ENCODE measurements at regions not wholly inside any gene's neighbourhood (a gene's known extent, or its start where the extent isn't known, plus 50 kb on each side); places are given as distances from the start of the nearest gene placed in this dataset.

- H3K27ac ChIP-seq = no peak overlapping the region
- TF ChIP-seq, protein P1, sequence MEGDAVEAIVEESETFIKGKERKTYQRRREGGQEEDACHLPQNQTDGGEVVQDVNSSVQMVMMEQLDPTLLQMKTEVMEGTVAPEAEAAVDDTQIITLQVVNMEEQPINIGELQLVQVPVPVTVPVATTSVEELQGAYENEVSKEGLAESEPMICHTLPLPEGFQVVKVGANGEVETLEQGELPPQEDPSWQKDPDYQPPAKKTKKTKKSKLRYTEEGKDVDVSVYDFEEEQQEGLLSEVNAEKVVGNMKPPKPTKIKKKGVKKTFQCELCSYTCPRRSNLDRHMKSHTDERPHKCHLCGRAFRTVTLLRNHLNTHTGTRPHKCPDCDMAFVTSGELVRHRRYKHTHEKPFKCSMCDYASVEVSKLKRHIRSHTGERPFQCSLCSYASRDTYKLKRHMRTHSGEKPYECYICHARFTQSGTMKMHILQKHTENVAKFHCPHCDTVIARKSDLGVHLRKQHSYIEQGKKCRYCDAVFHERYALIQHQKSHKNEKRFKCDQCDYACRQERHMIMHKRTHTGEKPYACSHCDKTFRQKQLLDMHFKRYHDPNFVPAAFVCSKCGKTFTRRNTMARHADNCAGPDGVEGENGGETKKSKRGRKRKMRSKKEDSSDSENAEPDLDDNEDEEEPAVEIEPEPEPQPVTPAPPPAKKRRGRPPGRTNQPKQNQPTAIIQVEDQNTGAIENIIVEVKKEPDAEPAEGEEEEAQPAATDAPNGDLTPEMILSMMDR (conservative IDR thresholded peaks at IDR 0.05) = no peak
These were observed 249.2 kb downstream of the ETNK1 start for GRCh38 chr12:22874151-22874550.

DNA sequence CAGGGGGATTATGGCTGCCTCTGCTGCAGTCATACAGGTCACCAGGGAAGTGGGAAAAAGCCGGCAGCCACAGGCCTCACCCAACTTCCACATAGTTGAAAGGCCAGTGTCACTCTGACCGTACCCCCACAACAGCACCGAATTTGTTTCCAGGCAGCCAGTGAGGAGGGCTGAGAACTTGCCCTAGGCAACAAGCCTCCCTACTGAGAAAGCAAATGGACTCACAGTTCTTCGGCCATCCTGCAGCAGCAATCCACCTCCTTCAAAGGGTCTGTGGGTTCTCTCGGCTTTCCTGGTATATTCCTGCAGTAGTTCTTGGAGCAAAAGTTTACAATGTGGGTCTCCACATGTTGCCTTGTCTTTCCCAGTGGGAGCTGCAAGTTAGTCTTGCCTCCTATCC, 251.3 kb downstream of the ETNK1 start:
- H3K27ac ChIP-seq = no peak overlapping the region
- TF ChIP-seq, protein P1 (conservative IDR thresholded peaks at IDR 0.05) = no peak

DNA sequence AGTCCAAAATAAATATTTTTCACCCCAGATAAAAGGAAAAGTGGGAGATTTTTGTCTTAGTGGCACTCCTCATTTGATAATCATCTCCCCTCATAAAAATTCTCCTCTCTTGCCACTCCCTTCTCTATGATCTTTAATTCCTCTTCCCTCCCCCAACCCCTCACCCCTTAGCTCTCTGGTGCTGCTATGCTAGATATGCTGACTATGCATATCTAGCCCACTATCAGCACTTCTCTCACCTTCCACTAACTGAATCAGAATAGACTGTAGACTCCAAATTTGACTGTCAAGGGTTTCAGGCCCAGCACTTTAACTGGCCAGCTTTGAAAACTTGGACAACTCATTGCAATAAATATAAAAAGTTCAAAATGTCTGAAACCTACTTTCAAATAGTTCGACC, 254.2 kb downstream of the ETNK1 start:
- TF ChIP-seq, protein P1 (conservative IDR thresholded peaks at IDR 0.05) = no peak
- H3K27ac ChIP-seq = no peak overlapping the region

DNA sequence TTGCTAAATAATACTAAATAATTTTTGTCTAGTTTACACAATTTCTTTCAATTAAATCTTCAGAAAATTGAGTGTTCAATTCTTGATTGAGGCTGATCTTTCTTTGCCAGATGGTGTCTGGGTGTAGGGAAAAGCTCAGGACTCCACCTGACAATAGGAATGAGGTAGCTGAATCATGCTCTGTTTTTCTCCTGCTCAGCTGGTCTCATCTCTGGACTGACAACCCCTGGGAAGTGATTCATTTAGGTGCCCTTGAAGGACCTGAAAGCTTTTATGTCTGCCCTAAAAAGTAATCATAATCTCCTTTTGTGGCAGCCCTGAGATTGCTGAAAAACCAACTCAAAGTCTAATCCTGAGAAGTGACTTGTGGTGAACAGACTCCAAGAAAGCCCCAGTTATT, 255.4 kb downstream of the ETNK1 start:
- H3K27ac ChIP-seq = no peak overlapping the region
- TF ChIP-seq, protein P1 (conservative IDR thresholded peaks at IDR 0.05) = no peak

DNA sequence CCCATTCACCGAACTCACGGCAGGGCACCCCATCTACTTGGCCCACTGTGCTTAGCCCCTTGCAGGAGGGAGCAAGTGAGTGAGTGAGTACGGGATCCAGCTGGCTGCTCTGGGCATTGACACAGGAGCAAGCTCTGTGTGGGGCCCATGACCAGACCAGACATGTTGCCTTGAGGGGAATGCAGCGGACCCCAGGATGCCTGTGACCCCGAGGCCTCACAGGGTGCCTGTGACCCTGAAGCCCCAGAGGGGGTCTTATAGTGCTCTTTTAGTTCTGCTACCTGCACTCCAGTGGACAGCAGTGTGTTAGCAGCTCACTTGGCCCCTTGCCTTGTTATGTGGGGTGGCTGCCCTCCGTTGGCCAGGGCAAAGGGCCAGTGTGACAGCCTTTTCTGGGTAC, 255.8 kb downstream of the ETNK1 start:
- TF ChIP-seq, protein P1 (conservative IDR thresholded peaks at IDR 0.05) = no peak
- H3K27ac ChIP-seq = no peak overlapping the region

GRCh38 chr12:22881878-22882385, 257.0 kb downstream of the ETNK1 start:
- TF ChIP-seq, protein P1 (conservative IDR thresholded peaks at IDR 0.05) = no peak

GRCh38 chr12:22882559-22882958, 257.6 kb downstream of the ETNK1 start:
- H3K27ac ChIP-seq = no peak overlapping the region
- TF ChIP-seq, protein P1 (conservative IDR thresholded peaks at IDR 0.05) = no peak; the same call in 1 of the 2 replicates

More at GRCh38 chr12:22881878-22882385, 257.0 kb downstream of the ETNK1 start:
- no peak overlapping the region for H3K27ac ChIP-seq

Data from VCaP (cell line).